Skin epidermis (tissue), 12 donors: ENCODE measurements at regions not wholly inside any gene's neighbourhood (a gene's known extent, or its start where the extent isn't known, plus 50 kb on each side); places are given as distances from the start of the nearest gene placed in this dataset.

Experiments
- H3K27ac ChIP-seq, 21 experiments: fragments of 200-600 bp; sonication (generic) in 11 of 21; one replicate each; pipeline ENCODE4 v1.5.0; 2020; ENCODE audit warnings: mild to moderate bottlenecking in 3 of 21, inconsistent platforms in 2 of 21, moderate library complexity in 2 of 21
- H3K4me3 ChIP-seq, 7 experiments: fragments of 200-600 bp; sonication (generic) in 2 of 7; one replicate each; pipeline ENCODE4 v1.5.0; 2020; ENCODE audit warnings: inconsistent platforms in 2 of 7, mild to moderate bottlenecking in 2 of 7, moderate library complexity in 1 of 7

- Histone ChIP-seq H3K27ac (no peak overlapping the region), H3K4me3 (no peak overlapping the region)
These were observed 179.9 kb downstream of the NPHP4 start for GRCh38 chr1:5812295-5812694.

GRCh38 chr1:5811419-5811818, 180.8 kb downstream of the NPHP4 start:
- Histone ChIP-seq H3K27ac (no peak overlapping the region), H3K4me3 (no peak overlapping the region)

GRCh38 chr1:5810553-5811270, 181.5 kb downstream of the NPHP4 start:
- Histone ChIP-seq H3K27ac (no peak overlapping the region), H3K4me3 (no peak overlapping the region)

- no peak overlapping the region for H3K4me3 ChIP-seq
These were observed 182.1 kb downstream of the NPHP4 start for GRCh38 chr1:5810131-5810530.

GRCh38 chr1:5809207-5809788, 182.9 kb downstream of the NPHP4 start:
- no peak overlapping the region for H3K27ac ChIP-seq
- no peak overlapping the region for H3K4me3 ChIP-seq

More at GRCh38 chr1:5810131-5810530, 182.1 kb downstream of the NPHP4 start:
- no peak overlapping the region for H3K27ac ChIP-seq

GRCh38 chr1:5803851-5804250, 188.4 kb downstream of the NPHP4 start:
- H3K27ac ChIP-seq, result no peak overlapping the region
- H3K4me3 ChIP-seq, result no peak overlapping the region

GRCh38 chr1:5802606-5803005, 189.6 kb downstream of the NPHP4 start:
- no peak overlapping the region for H3K4me3 ChIP-seq
- H3K27ac ChIP-seq, result no peak overlapping the region

GRCh38 chr1:5798904-5799303, 193.3 kb downstream of the NPHP4 start:
- Histone ChIP-seq H3K4me3 (no peak overlapping the region), H3K27ac (no peak overlapping the region)

- Histone ChIP-seq H3K27ac (no peak overlapping the region), H3K4me3 (no peak overlapping the region)
These were observed 194.0 kb downstream of the NPHP4 start for GRCh38 chr1:5798151-5798730.

GRCh38 chr1:5796028-5796427, 196.2 kb downstream of the NPHP4 start:
- no peak overlapping the region for H3K4me3 ChIP-seq
- no peak overlapping the region for H3K27ac ChIP-seq

- no peak overlapping the region for H3K4me3 ChIP-seq
- H3K27ac ChIP-seq, result no peak overlapping the region
These were observed 197.9 kb downstream of the NPHP4 start for GRCh38 chr1:5794279-5794678.

- Histone ChIP-seq H3K4me3 (no peak overlapping the region), H3K27ac (no peak overlapping the region)
These were observed 198.7 kb downstream of the NPHP4 start for GRCh38 chr1:5793516-5793915.

- Histone ChIP-seq H3K4me3 (no peak overlapping the region), H3K27ac (no peak overlapping the region)
These were observed 211.1 kb downstream of the NPHP4 start for GRCh38 chr1:5781079-5781478.

GRCh38 chr1:5780324-5780716, 211.9 kb downstream of the NPHP4 start:
- Histone ChIP-seq H3K27ac (no peak overlapping the region), H3K4me3 (no peak overlapping the region)

GRCh38 chr1:5779608-5780323, 212.5 kb downstream of the NPHP4 start:
- H3K27ac ChIP-seq, result no peak overlapping the region
- H3K4me3 ChIP-seq, result no peak overlapping the region

- Histone ChIP-seq H3K27ac (no peak overlapping the region), H3K4me3 (no peak overlapping the region)
These were observed 216.1 kb downstream of the NPHP4 start for GRCh38 chr1:5776035-5776550.

GRCh38 chr1:5774019-5774418, 218.2 kb downstream of the NPHP4 start:
- Histone ChIP-seq H3K27ac (no peak overlapping the region), H3K4me3 (no peak overlapping the region)

GRCh38 chr1:5771788-5772187, 220.4 kb downstream of the NPHP4 start:
- Histone ChIP-seq H3K27ac (no peak overlapping the region), H3K4me3 (no peak overlapping the region)

GRCh38 chr1:5770981-5771765, 221.1 kb downstream of the NPHP4 start:
- Histone ChIP-seq H3K27ac (peak overlapping the region in 1 of 21 experiments; percentile 11), H3K4me3 (no peak overlapping the region)

GRCh38 chr1:5769760-5770159, 222.5 kb downstream of the NPHP4 start:
- no peak overlapping the region for H3K4me3 ChIP-seq
- H3K27ac ChIP-seq, result peak overlapping the region in 2 of 21 experiments; percentile 65 to 73
